Smooth muscle cell (in vitro differentiated cells): ENCODE measurements at regions not wholly inside any gene's neighbourhood (a gene's known extent, or its start where the extent isn't known, plus 50 kb on each side); places are given as distances from the start of the nearest gene placed in this dataset.

Experiments used
- DNase-seq: peaks from one replicate; lab custom pipeline; 2025; ENCODE audit not compliant: unreplicated experiment; lab: John Stamatoyannopoulos, UW
- H2AFZ ChIP-seq: fragments of 200-600 bp; sonication (generic); 2 replicates; pipeline ENCODE4 v1.6.0; 2016; ENCODE audit warnings: antibody characterized with exemption, low read depth, mild to moderate bottlenecking
- H3F3A ChIP-seq: fragments of 200-600 bp; sonication (generic); 2 replicates; pipeline ENCODE4 v1.6.0; 2017; ENCODE audit warnings: antibody characterized with exemption, low read depth
- H3K27ac ChIP-seq: fragments of 200-600 bp; sonication (generic); 2 replicates; pipeline ENCODE4 v1.5.1; 2016; ENCODE audit warnings: low read depth, mild to moderate bottlenecking
- H3K27me3 ChIP-seq: fragments of 200-600 bp; sonication (generic); 2 replicates; pipeline ENCODE4 v1.6.1; 2016; ENCODE audit warnings: low read depth, mild to moderate bottlenecking
- H3K36me3 ChIP-seq: fragments of 200-600 bp; sonication (generic); 2 replicates; pipeline ENCODE4 v1.5.1; 2016; ENCODE audit warnings: low read depth
- H3K4me1 ChIP-seq: fragments of 200-600 bp; sonication (generic); 2 replicates; pipeline ENCODE4 v1.5.1; 2016; ENCODE audit warnings: low read depth
- H3K4me2 ChIP-seq: fragments of 200-600 bp; sonication (generic); 2 replicates; pipeline ENCODE4 v1.6.0; 2016; ENCODE audit warnings: mild to moderate bottlenecking
- H3K4me3 ChIP-seq: fragments of 200-600 bp; sonication (generic); 2 replicates; pipeline ENCODE4 v1.5.1; 2016; ENCODE audit warnings: mild to moderate bottlenecking
- H3K79me2 ChIP-seq: fragments of 200-600 bp; sonication (generic); 2 replicates; pipeline ENCODE4 v1.6.0; 2016; ENCODE audit warnings: low read depth, mild to moderate bottlenecking
- H3K9ac ChIP-seq: fragments of 200-600 bp; sonication (generic); 2 replicates; pipeline ENCODE4 v1.6.0; 2016; ENCODE audit warnings: low read depth
- H3K9me3 ChIP-seq: fragments of 200-600 bp; sonication (generic); replicated peaks from 2 replicates; pipeline ENCODE4 v1.5.1; 2016; ENCODE audit warnings: low read depth
- H4K20me1 ChIP-seq: fragments of 200-600 bp; sonication (generic); 2 replicates; pipeline ENCODE4 v1.6.0; 2016; ENCODE audit warnings: low read depth
- WGBS: methylation state at CpG from one replicate; pipeline ENCODE4 v1.1.7; 2016; ENCODE audit warnings: low lambda C conversion rate; 5-methylcytosine and 5-hydroxymethylcytosine counted together
- TF ChIP-seq, protein P1 (sequence below): fragments of 200-600 bp; sonication (generic); IDR thresholded peaks from 2 replicates; pipeline ENCODE4 v1.5.1; 2017; ENCODE audit warnings: borderline replicate concordance, mild to moderate bottlenecking, antibody characterized with exemption; ENCODE audit not compliant: insufficient read depth, poor library complexity, severe bottlenecking

DNA sequence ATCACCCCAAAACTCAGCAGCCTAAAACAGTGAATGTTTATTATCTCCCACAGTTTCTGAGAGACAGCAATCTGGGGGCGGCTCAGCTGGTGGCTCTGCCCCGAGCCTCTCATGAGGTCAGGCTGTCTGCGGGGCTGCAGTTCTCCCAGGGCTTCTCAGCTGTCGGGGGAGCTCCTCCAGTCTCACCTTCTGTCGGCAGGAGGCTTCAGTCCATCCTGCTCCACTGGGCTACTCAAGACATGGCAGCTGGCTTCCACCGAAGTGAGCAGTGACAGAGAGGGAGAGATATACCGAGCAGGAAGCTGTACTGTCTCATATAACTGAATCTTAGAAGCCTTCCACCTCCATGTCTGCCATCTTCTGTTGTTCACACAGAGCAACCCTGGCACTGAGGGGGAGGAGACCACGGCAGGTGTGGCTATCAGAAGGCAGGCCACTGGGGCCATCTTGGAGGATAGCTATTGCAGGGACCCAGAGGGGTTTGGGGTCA lies 72.8 kb upstream of the ITGA11 start:
- Histone ChIP-seq H3K27ac (peak overlapping the region; percentile 55), H3K4me1 (peaks cover 6% of the 10 kb centered on the region), H4K20me1 (no peaks in the 10 kb centered on the region), H3F3A (peaks cover 3% of the 10 kb centered on the region), H3K79me2 (no peaks in the 10 kb centered on the region), H3K9me3 (no peaks in the 10 kb centered on the region), H3K9ac (no peak overlapping the region), H3K4me2 (peak overlapping the region; percentile 58), H3K36me3 (no peaks in the 10 kb centered on the region), H3K27me3 (no peaks in the 10 kb centered on the region), H2AFZ (peak overlapping the region; percentile 90), H3K4me3 (no peak overlapping the region)
- TF ChIP-seq, protein P1, sequence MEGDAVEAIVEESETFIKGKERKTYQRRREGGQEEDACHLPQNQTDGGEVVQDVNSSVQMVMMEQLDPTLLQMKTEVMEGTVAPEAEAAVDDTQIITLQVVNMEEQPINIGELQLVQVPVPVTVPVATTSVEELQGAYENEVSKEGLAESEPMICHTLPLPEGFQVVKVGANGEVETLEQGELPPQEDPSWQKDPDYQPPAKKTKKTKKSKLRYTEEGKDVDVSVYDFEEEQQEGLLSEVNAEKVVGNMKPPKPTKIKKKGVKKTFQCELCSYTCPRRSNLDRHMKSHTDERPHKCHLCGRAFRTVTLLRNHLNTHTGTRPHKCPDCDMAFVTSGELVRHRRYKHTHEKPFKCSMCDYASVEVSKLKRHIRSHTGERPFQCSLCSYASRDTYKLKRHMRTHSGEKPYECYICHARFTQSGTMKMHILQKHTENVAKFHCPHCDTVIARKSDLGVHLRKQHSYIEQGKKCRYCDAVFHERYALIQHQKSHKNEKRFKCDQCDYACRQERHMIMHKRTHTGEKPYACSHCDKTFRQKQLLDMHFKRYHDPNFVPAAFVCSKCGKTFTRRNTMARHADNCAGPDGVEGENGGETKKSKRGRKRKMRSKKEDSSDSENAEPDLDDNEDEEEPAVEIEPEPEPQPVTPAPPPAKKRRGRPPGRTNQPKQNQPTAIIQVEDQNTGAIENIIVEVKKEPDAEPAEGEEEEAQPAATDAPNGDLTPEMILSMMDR: no peak
- whole genome bisulfite sequencing: 49% methylated on average over 8 of the region's 8 CpGs
- DNase-seq: no peak

DNA sequence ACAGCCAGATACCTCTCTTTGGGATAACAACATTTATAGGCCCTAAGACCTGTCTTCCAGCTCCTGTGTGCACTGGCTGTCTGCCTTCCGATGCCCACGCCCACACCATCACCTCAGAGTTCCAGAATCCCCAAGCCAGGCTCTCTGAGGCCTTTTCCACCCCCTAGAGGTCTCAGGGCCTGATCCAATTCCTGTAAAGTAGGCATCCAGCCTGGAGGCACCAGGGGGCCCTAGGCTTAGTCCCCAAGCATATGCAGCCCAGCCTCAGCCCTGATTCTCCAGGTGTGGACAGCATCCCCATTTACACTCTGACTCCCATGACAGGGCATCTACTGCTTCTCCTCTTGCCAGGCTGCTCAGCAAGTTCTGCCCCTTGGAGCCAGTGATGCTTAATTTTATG lies 72.7 kb upstream of the CORO2B start:
- no peaks in the 10 kb centered on the region for H4K20me1 ChIP-seq
- TF ChIP-seq, protein P1: no peak
- WGBS: 90% methylated on average over 2 of the region's 2 CpGs

DNA sequence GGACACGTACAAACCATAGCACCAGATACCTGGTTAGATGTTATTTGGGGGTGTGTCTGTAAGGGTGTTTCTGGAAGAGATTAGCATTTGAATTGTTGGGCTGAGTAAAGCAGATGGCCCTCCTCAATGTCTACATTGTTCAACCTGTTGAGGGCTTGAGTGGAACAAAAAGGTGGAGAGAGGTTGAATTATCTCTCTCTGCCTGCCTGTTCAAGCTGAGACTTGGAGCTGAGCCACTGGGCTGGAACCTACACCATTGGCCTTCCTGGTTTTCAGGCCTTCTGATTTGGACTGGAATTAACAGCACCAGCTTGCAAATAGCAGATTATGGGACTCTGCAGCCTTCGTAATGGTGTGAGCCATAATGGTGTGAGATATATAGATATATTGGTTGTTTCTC lies 71.3 kb upstream of the CORO2B start:
- Histone ChIP-seq H2AFZ (no peak overlapping the region), H3K4me1 (peaks cover 6% of the 10 kb centered on the region), H3K27me3 (no peaks in the 10 kb centered on the region), H3K9ac (no peak overlapping the region), H3K4me2 (no peak overlapping the region), H3K36me3 (no peaks in the 10 kb centered on the region), H3K9me3 (no peaks in the 10 kb centered on the region), H4K20me1 (no peaks in the 10 kb centered on the region), H3K27ac (no peak overlapping the region), H3F3A (no peaks in the 10 kb centered on the region), H3K79me2 (no peaks in the 10 kb centered on the region), H3K4me3 (no peak overlapping the region)
- DNase-seq: no peak
- WGBS: 95% methylated on average over 2 of the region's 2 CpGs
- TF ChIP-seq, protein P1: no peak

More for the DNA sequence above, 72.7 kb upstream of the CORO2B start:
- H3K79me2 ChIP-seq: no peaks in the 10 kb centered on the region
- no peaks in the 10 kb centered on the region for H3K9me3 ChIP-seq
- no peak for DNase-seq
- H3K9ac ChIP-seq: no peak overlapping the region
- H3K36me3 ChIP-seq: no peaks in the 10 kb centered on the region
- H3K4me2 ChIP-seq: no peak overlapping the region
- H3K27me3 ChIP-seq: no peaks in the 10 kb centered on the region
- H2AFZ ChIP-seq: no peak overlapping the region
- H3F3A ChIP-seq: peaks cover under 1% of the 10 kb centered on the region
- H3K4me3 ChIP-seq: no peak overlapping the region
- H3K27ac ChIP-seq: no peak overlapping the region
- peaks cover 6% of the 10 kb centered on the region for H3K4me1 ChIP-seq

DNA sequence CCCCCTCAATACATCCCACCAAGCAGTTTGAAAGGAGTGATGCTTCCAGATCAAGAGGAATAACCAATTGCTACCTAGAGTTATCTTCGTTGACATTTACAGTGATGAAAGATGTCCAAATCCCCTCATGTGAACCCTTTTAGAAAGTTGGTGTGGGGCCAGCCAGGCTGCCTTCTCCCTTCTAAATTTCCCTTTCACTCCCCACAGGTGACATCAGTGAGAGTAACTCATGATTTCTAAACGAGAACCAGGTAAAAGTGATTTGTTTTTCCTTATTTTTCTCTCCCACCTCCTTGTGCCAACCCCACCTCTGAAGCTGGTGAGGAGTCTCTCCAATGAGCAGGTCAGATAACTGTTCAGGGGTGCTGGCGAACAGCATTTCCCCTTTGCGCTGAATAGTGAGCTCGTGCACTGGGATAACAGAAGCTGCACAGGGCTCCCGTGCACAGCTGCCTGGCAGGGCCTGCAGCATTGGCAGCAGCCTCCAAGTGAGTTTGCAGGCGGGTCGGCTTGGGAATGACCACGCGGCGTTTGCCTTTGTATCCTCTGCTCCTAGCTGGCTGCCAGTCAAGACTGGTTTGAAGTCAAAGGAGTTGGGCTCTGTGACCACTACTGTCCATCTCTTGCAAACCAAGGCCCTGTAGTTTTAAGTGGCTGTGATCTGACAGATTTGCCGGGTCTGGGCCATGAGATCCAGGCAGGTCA lies 70.2 kb upstream of the CORO2B start:
- H2AFZ ChIP-seq: no peak overlapping the region
- no peaks in the 10 kb centered on the region for H3K79me2 ChIP-seq
- no peak overlapping the region for H3K4me3 ChIP-seq
- no peaks in the 10 kb centered on the region for H3K27me3 ChIP-seq
- TF ChIP-seq, protein P1: no peak
- DNase-seq: no peak
- no peak overlapping the region for H3K4me2 ChIP-seq
- H3K36me3 ChIP-seq: no peaks in the 10 kb centered on the region
- no peak overlapping the region for H3K27ac ChIP-seq
- no peaks in the 10 kb centered on the region for H4K20me1 ChIP-seq
- peaks cover 6% of the 10 kb centered on the region for H3K4me1 ChIP-seq
- H3F3A ChIP-seq: no peaks in the 10 kb centered on the region
- WGBS: 92% methylated on average over 12 of the region's 12 CpGs
- H3K9ac ChIP-seq: no peak overlapping the region
- H3K9me3 ChIP-seq: no peaks in the 10 kb centered on the region
